ENCODE measurements at regions not wholly inside any gene's neighbourhood (a gene's known extent, or its start where the extent isn't known, plus 50 kb on each side); places are given as distances from the start of the nearest gene placed in this dataset.

DNA sequence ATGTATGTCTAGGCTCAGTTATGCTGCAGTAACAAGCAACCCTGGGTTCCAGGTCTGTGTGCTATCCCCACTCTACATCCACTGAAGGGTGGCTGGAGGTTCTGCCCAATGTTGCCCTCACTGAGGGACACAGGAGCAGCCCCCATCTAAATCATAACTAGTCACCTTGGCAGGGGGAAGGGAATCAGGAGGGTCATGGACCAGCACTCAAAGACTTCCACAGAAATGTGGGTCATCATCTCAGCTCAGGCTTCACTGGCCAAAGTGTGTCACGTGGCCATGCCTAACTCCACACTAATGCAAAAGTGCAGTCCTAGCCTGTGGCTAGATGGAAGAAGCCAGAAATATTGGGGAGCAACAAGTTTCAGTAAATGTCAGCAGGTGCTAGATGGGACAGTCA, 137.3 kb upstream of the ZNF507 start:
- no peak for DNase-seq (ENCODE audit: low spot score)

DNA sequence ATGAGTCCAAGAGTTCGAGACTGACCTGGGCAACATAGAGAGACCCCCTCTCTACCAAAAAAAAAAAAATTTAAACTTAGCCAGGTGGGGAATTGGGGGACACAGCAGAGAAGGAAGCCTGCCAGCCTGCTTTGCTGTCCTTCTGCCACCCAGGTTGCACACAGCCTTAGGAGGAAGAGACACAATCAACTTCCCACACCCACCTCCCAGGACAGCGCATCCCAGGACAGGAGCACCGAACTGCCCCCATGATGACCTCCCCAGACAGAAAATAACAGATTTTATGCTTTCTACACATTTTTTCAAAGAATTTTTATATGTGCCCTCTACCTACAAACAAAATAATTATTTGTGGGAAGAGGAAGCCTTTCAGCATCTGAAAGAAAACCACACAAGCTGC, 126.0 kb upstream of the ZNF507 start:
- no peak for DNase-seq (ENCODE audit: low spot score)

DNA sequence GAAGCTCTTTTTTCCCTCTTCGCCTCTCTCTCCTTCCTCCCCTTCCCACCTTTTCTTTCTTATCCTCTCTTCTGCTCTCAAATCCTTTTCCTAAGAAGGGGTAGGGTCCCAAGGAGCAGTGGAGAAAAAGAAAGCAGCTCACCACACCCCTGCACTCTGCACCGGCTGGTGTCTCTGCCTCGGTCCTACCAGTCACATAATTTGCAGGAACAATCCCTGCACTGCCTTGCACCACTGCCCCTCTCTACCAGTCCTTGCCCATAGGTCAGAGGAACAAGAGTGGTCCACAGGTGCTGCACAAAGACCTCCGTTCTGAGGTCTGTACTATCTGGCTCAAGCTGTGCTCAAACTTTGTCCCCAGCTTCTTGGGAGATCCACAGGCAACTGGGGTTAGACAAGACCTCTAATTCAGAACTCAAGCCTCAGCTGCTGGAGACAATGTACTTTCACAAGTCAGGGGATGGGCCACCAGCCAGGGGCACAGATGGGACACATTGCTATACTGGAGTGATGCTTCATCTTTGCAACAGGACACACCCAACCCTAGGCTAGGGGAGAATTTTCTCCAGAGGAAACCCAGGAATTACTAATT, 125.4 kb upstream of the ZNF507 start:
- DNase-seq (ENCODE audit: low spot score) = no peak

DNA sequence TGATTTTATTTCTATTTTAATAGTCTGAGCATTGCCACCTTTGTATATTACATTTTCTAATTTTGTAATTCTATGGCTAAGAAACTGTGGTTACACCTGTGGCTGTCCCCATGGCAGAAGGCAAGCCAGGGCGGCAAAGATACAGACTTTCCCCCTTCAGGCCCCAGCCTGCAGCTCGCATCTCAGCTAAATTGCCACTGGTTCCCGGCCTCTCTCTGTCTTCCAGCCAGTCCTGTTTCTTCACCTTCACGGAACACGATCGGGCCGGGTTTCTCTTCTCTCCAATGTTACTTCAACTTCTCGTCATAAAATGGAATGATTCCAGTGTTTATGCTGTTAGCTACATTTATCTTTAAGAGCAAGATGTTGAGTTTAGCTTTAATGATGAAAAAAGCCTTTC, 124.5 kb upstream of the ZNF507 start:
- DNase-seq (ENCODE audit: low spot score) = no peak

DNA sequence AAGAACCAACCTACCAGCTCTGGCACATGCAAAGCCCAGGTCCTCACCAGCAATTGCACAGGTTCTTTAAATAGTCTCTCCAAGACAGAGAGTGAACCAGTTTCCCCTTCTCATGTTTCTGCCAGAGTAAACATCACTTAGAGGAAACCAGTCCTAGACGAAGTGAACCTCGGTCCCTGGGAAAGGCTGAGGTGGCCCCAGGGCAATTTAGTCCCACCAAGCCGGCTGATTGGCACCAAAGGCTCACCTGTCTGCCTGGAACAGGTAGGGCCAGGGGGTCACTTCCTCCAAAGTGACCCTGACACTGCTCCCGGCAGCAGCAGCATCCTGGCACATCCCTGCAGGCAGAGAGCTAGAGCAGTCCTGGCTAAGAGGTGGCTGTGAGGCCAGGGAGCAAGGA, 122.9 kb upstream of the ZNF507 start:
- no peak for DNase-seq (ENCODE audit: low spot score)

DNA sequence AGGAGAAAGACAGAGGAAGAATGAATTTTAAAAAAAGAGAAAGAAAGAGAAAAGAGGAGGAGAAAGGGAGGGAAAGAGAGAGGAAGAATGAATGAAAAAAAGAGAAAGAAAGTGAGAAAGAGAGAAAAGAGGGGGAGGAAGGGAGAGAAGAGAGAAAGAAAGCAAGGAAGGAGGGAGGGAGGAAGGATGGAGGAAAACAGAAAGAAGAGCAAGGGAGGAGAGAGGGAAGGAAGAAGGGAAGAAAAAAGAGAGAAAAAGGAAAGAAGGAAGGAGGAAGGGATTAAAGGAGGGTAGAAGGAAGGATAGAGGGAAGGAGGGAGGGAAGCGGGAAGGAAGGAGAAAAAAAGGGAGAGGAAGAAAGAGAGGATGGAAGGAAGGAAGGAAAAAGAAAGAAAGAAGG, 122.3 kb upstream of the ZNF507 start:
- DNase-seq (ENCODE audit: low spot score) = no peak

DNA sequence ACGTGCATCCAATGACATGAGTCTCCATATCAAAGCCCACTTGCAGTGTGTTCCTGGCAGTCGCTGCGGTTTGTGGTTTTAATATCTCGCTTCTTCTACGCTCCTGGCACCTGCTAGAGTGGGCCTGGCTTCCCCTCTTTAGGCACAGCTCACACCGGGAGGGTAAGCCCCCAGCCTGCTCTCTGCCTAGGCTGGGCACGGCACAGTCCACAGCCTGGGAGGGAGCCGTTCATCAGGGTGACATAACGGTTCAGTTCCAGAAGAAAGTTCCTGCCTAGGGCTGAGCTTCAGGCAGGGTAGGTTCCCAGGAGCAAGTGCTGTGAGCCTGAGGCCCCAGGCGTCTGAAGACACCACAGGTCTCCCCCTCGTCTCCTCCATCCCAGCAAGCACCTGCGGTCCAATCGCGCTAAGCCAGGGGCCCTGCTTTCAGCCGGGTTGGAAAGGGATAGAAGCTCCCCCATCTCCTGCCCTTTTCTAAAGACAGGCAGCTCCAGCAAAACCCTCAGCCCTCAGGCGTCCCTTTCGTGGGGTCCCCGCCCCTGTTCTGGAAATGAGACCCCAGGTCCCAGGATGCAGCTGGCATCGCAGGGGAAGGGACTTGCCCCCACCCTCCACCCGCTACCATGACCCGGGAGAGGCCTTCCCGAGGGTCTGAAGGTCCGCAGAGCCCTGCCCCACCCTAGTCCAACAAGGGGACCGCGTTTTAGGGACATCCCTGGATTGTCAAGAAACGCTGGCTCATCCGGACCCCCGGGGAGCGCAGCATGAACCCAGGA, 121.6 kb upstream of the ZNF507 start:
- DNase-seq (ENCODE audit: low spot score) = peak; percentile 7

DNA sequence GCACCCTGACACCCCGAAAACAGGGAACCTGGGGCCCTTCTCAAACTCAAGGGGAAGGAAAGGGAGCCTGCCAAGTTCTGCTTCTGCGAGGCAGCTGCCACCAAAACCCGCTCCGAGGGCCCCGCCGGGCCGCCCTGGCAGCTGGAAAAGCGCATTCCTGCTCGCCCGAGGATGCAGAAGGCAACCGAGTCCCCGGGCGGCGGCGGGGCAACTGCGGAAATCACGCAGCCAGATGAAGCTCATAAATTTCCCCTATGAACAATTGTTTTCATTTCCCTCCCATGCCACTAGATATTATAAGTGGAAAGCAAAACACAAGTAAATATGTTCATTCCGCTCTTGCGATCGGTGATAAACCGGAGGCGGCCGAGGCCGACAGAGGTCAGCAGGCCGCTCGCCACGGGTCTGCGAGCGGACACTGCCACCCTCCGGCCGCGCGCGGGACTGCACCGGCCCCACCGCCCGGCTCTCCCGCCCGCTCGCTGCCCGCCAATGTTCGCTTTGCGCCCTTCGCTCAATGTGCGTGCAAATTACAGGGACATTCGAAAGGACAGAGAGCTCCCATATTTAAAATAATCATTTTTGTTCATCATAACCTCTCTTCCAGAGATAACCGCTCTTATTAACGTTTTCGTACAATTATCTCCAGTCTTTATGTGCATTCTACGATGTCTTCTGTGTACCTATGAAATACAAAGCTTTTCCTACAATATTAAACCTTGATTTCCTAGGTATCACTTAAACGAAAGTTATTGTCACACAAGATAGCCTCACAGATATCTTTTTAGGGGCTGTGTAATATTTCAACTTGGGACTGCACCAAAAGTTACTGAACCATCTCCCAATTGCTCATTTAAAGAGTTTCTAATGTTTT, 120.8 kb upstream of the ZNF507 start:
- DNase-seq (ENCODE audit: low spot score) = peak; percentile 28

DNA sequence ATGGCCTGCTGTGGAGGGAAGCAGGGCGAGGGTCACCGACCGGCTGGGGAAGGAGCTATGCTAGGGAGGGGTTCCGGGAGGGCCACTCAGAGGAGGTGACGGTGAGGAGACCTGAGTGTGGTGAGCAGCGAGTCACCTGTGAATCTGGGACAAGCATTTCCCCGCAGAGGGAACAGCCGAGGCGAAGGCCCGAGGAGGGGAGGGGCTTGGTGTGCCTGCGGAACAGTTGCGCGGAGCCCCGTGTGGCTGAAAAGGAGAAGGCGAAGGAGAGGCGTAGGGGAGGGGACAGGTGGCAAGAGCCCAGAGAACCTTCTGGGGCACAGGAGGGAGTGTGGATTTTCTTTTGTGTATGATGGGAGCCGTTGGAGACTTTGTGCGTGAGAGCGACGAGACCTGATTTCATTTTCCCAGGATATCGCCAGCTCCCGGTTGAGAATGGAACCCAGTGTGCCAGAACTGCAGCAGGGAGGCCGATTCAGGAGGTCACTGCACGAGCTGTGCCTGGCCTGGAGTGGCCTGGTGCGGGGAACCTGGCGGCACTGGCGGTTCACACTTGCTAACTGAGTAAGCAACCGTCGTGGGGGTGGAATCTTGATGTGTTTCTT, 117.7 kb upstream of the ZNF507 start:
- no peak for DNase-seq (ENCODE audit: low spot score)

DNA sequence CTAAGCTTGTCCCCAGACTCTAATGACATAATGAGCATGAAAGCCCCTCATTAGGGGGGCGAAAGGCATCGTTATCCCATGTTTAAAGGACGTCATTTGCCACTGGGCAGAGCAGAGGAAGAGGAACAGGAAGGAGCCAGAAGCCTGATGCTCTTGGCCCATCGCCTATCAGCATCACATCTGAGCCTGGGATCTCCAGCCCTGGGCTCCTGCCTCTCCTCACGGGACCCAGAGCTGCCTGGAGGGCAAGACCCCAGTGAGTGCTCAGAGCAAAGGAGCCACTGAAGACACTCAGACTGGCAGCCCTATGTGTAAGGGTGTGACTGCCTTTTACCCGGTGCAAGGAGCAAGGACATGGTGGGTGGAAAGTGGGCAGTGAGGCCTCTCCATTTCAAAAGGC, 115.0 kb upstream of the ZNF507 start:
- no peak for DNase-seq (ENCODE audit: low spot score)

DNA sequence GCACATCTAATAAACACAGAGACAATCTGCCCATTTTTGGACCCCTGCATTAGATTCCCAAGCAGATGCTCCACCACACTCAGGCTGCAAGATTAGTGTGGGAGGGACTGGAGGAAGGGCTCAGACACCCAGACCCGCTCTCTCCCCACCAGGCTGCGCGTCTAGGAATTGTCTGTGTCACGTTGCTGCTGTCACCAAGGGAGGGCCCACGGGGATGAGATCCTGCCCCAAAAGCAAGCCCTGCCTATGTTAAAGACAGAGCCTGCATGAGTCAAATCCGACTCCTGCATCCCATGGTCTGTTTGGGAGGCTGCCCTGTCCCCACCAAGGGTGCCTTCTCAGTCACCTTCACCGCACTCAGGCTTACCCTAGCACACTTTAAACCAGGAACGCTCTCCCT, 114.4 kb upstream of the ZNF507 start:
- DNase-seq (ENCODE audit: low spot score) = no peak

DNA sequence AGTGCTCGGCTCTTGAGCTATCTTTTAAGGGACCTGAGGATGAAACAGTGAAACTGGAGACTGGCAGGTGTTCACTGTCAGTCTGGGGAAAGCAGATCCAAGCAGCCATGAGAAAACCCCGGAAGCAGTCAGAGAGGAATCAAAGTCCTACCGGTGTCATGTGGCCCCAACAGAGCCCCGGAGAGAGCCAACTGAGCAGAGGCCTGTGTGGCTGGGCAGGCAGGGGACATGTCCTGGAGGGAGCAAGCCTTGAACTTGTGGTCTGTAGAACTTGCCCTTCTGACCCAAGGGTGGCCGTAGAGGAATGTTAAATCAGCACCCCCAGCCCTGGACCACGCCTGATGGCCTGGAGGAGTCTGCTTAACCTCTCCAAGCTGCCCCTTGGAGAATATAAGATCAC, 113.7 kb upstream of the ZNF507 start:
- DNase-seq (ENCODE audit: low spot score) = no peak

DNA sequence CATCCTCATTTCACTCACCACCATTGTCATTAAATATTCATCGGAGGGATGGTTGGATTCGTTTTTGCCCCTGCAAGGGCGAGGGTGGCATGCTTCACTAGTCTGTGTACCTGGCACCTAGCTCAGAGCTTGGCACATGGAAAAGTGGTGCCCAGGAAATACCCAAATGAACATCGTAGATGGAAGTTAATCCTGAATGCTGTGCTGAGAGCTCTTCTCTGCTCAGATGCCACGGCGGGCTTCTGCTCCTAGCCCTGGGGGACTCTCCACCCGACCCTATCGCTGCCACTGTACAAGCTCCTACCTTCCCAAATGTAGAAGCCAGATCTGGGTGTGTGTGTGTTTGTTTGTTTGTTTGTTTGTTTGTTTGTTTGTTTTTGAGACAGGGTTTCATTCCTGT, 113.0 kb upstream of the ZNF507 start:
- no peak for DNase-seq (ENCODE audit: low spot score)

DNA sequence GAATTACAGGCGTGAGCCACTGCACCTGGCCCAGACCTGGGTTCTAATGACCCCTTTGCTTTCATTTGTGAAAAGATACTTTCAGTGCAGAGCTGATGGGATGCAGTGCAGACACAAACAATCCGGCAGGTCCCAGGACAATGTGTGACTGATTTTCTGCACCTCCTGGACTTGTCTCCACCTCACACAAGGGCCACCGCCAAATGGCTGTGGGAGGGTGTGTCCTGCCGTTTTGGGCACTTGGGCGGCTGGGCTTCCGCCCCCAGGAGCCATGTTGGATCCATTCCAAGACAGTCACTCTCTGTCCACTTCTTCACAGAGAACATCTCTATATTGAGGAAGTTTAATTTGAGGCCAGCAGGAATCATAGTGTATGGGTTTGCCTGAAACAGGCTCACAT, 112.3 kb upstream of the ZNF507 start:
- DNase-seq (ENCODE audit: low spot score) = no peak

DNA sequence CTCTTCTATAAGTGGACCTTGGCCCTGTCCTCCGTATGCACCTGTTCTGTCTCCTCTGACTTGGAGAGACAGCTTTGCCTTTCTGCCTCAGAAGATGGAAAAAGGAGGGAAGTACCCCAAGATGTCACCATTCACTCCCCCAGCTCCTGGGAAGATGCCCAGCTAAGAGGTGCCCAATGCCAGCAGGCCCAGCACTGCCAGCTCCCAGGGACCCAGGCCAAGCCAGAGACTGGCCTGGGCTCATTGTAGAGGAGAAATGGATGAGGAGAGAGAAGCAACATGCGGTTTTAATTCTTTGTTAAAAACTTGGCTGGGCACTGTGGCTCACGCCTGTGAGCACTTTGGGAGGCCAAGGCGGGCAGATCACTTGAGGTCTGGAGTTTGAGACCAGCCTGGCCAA, 111.5 kb upstream of the ZNF507 start:
- DNase-seq (ENCODE audit: low spot score) = no peak

DNA sequence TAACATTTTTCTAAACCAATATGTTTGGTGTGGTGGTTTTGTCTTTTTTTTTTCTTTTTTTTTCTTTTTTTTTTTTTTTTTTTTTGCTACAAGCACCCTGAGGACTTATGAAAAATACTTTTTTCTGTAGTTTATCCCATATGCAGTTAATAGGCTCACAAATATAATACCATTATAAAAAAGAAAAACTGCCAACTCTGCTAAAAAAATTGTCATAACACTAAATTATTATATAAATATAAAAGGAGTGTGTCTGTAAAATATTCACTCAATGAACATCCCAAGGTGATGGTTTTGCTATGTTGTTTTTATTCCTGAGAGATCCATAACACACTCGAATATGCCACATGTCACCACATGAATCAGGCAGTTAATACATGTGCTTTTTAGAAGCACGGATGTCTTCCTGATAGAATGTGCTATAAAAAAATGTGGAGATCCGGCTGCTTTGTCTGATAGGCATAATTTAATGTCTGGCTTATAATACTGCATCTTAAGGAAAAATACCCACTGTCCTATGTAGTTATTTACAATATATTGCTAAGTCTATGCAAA, 110.7 kb upstream of the ZNF507 start:
- no peak for DNase-seq (ENCODE audit: low spot score)

DNA sequence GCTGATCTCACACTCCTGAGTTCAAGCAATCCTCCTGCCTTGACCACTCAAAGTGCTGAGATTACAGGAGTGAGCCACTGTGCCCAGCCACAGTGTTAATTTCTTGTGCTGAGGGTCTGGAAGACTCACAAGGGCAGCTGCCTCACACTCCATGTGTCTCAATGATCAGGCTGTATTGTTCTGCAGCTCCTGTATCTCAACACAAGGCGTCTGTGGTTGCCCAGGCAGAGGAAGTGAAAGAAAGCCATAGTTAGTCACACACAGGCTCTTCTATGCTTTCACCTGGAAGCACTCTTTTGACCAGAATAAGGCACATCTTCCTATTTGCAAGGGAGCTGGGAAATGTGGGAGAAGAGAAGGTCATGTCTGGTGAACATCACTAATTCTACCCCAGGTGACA, 107.3 kb upstream of the ZNF507 start:
- DNase-seq (ENCODE audit: low spot score) = peak; percentile 41

DNA sequence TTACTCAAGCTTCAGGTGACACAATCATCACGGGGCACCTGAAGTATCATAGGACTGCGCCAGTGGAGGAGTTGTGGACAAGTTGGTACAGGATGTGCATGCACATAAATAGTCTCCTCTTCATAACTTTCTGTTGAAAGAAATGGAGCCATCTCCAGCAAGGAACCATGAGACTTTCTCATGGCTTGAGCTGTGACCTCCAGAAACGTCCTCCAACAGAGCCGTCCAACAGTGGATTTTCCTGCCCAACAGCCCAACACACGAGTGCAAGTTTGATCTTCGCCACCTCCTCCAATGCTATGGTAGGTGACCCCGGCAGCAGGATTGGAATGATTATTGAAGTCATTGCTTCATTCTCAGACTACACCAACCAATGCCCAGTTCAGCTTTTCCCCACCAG, 105.1 kb upstream of the ZNF507 start:
- DNase-seq (ENCODE audit: low spot score) = no peak

DNA sequence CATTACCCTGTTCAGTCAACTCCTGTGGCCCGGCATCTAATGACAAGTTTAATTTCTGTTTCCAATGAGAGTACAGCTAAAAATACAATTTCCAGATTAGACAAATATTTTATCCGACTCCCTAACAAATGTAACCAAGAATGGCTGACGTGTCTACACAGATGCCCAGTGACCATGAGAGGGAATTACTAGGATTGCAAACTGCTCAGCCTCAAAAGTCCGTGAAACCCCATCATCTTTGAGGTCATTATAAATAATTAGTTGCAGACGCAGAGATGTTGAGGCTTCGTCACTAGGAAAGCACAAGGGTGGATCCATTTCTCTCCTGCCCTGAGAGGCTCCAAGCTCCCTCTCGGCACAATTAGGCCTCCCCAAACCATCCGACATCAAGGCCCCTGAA, 104.1 kb upstream of the ZNF507 start:
- no peak for DNase-seq (ENCODE audit: low spot score)

DNA sequence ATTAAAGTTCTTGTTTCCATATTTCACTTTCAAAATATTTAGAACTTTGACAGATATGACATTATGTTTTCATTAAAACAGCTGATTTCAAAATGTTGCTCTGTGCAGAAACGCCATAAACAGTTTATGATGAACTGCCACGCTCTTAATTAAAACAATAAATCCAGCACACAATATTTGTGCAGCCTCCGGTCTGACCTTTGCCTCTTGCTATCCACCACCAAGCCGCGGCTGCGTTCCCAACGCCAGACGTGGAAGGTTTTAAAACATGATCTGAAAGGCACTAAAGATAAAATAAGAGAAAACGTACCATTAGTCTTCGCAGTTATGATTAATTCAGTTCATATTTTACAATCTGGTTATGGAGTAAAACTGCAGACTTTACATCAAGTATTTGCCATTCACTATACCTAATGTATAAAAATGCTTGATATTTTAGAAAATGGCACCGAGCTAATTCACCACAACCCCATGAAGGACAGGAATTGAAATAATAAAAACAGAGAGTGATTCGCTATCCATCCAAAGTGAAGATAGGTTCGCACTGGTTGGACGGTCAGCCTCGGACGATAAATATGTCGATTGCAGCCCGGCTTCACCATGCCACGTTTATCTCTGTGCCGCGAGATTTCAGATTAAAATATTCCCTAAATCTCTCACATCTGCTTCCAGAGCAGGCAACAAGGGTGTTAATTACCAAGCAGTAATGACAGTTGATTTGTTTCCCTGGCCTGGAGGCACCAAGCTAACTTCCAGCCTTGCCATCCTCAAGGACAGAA, 103.3 kb upstream of the ZNF507 start:
- DNase-seq (ENCODE audit: low spot score) = no peak

DNA sequence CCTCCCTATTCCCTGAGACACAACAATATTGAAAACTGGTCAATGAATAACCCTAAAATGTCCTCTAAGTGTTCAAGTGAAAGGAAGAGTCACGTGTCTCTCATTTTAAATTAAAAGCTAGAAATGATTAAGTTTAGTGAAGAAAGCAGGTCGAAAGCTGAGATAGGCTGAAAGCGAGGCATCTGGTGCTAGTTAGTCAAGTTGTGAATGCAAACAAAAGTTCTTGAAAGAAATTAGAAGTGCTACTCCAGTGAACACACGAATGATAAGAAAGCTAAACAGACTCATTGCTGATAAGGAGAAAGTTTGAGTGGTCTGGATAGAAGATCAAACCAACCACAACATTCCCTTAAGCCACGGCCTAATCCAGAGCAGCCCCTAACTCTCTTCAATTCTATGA, 99.4 kb upstream of the ZNF507 start:
- DNase-seq (ENCODE audit: low spot score) = no peak

All from NAMALWA (cell line).